ENCODE measurements at regions not wholly inside any gene's neighbourhood (a gene's known extent, or its start where the extent isn't known, plus 50 kb on each side); places are given as distances from the start of the nearest gene placed in this dataset.
"Not testable (repeated sequence)": the region's sequence is repeated elsewhere in the genome, so short reads cannot be mapped to it uniquely, and the experiment has no call there.

DNA sequence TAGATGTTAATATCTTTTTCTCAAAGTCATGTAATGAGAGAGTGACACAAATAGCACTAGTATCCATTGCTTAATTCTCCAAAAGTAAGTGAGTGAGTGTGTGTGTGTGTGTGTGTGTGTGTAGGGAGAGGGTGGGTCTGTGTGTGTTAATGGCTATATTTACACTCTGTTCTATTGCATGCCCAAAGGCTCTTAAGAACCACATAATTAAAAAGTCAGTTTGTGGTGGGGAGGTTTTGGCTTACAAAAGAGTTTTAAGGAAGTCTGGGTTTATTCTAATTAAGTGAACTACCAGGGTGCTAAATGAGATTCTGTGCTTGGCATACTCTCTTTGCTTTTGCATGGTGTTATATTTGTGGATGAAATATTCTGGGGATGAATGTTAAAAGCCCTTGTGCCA is 1897.6 kb upstream of the FLRT2 start:
- DNase-seq: no peak

DNA sequence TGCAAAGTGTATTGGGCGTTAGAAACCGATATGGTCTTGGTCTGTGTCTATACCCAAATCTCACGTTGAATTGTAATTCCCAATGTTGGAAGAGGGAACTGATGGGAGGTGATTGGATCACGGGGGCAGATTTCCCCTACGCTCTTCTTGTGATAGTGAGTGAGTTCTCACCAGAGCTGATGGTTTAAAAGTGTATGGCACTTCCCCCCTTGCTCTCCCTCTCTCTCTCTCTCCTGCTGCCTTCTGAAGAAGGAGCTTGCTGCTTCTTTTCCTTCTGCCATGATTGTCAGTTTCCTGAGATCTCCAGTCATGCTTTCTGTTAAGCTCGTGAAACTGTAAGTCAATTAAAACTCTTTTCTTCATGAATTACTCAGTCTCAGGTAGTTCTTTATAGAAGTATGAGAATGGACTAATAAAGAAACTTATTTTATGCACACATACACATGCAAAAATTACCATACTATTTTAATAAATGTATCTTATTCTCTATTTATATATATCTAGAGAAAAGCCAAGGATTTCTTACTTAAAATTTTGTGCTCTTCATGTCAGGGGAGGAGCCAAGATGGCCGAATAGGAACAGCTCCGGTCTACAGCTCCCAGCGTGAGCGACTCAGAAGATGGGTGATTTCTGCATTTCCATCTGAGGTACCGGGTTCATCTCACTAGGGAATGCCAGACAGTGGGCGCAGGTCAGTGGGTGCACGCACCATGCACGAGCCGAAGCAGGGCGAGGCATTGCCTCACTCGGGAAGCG is 1891.0 kb upstream of the FLRT2 start:
- no peak for DNase-seq

DNA sequence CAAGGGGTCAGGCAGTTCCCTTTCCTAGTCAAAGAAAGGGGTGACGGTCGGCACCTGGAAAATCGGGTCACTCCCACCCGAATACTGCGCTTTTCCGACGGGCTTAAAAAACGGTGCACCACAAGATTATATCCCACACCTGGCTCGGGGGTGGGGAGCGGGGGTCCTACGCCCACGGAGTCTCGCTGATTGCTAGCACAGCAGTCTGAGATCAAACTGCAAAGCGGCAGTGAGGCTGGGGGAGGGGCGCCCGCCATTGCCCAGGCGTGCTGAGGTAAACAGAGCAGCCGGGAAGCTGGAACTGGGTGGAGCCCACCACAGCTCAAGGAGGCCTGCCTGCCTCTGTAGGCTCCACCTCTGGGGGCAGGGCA is 1890.5 kb upstream of the FLRT2 start:
- DNase-seq: not testable (repeated sequence)

DNA sequence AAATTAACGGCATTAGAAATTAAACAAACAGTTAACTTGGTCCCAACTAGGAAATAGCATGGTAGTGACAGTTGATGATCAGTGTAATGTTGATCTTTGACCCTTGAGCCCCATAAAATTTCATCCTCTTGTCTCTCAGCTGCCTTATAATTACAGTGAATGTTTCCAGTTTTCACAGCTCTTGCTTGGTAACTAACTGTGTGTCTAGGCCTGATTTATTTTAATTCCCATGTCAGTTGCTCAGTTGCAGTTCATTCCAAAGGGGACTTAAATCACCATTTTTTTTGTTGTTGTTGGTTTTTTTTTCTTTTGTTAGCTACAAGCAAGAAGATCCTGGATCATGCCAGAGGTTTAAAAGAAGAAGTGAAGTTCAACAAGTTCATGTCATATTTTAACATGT is 1883.7 kb upstream of the FLRT2 start:
- DNase-seq: no peak

DNA sequence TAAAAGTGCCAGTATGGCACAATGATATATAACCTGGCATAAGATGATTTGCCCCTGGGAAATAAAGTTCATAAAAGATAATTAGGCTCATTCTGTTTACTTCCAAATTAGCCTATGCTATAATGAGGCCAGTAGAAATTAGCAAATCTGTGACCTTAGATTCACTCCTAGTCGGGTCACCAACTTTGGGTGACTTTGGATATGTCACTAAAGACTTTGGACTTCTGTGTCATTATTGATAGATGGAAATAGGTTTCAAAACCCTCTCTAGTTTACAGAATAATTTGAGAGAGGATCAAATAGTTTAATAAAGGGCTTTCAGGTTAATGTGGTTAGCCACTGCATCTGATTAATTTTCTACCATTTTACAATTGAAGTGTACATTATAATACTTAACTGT is 1869.3 kb upstream of the FLRT2 start:
- DNase-seq: no peak

DNA sequence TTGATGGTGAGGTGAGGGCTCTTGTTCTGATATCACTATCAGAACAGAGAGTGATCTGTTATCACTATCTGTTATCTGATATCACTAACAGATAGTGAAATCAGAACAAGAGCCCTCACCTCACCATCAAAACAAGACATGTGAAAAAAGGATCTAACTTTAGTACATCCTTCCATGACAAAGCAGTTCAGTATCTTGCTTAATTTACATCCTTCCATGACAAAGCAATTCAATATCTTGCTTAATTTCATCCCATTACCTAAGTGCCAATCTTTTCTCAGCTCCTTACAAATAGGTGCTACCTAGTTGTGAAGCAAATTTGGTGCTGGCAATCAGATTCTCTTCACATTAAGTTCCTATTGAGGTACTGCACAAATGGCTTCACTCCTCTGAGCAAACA is 1865.6 kb upstream of the FLRT2 start:
- DNase-seq: no peak

DNA sequence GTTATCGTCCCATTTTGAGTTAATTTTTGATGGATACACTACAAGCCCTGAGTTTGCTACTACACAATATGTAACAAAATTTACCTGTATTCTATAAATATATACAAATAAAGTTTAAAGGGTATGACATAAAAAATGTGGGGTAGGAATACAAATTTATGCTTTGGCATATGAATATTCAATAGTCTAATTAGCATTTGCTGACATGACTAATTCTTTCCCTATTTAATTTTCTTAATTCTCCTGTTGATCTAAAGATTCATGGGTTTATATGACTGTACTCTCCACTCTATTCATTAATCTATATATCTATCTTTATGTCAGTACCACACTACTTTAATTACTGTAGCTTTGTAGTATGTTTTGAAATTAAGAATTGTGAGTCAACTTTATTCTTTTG is 1840.7 kb upstream of the FLRT2 start:
- DNase-seq: no peak

DNA sequence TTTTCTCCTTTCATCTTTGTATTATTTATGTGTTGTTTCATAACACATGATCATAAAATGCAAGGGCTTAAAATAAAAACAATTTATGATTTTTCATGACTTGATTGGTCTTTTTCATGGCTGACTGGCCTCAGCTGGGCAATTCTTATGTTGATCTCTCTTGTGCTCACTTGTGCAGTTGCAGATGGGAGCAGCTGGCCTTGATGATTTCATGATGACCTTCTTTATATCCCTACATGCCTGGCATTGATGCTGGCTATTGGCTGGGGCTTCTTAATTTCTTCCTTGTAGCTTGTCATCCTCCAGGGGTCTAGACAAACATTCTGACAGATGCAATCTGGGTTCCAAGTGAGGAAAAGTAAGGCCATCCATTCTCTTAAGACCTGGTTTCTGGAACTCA is 1832.8 kb upstream of the FLRT2 start:
- no peak for DNase-seq

DNA sequence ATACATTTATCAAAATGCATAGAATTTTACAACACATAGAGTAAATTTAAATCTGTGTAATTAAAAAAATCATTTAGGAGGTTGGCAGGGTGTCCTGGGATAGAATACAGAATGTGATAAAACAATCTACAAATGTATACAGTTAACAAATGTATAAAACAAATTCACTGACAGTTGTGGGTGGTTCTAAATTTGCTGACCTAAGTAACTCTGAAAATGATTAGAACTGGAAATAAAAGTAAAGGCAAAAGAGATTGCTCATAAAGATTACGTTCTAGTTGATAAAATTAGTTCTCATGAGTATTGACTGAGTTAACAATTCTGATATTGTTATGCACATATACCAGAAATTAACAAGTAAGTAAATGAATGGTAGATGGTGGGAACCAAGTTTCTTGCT is 1827.3 kb upstream of the FLRT2 start:
- no peak for DNase-seq

DNA sequence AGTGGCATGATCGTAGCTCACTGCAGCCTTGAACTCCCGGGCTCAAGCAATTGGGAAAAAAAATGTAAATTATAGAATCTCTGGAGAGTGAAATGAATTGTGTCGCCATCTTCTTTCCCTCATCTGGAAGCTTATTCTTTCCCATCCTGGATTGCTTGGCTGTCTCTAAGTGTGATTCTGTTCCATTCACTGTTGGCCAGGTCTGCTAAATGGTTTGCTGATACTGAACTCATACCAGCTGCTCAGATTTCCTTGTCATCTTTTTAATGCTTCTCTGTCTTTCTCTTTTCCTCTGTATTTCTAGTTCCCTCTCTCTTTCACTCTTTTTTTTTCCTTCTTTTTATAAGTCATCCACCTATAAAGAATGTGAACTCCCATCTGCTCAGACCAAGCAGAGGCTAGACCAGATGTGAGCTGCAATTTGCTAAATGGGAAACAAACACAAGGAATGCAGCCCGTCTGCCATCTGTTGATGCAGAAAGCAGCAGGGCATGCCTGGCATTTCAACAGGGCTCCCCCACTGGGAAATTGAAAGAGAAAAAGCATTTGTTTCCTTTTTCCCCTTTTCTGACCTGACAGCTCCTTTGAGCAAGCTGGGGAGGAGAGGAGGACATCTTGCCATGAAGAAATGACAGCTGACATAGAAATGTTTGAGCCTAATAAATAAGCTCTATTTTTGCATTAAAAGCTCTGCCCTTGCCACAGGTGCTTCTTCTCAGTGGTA is 1823.6 kb upstream of the FLRT2 start:
- no peak for DNase-seq

DNA sequence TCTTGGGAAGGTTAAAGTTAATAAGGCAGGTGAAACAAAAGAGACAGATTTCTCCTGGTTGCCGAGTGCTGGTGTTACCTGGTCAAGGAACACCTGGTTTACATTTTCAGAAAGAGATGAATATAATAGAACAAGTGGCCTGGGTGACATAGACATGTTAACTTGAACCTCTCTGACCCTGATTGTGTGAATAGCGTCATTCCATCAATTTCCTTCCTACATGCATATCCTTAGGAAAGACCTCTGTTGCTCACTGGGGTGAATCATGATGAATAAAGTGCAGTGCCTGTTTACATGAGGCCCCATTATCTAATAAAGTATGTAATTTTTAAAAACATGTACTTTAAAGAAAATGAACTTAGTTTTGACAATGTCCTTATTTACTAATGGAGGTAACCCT is 1822.9 kb upstream of the FLRT2 start:
- no peak for DNase-seq

DNA sequence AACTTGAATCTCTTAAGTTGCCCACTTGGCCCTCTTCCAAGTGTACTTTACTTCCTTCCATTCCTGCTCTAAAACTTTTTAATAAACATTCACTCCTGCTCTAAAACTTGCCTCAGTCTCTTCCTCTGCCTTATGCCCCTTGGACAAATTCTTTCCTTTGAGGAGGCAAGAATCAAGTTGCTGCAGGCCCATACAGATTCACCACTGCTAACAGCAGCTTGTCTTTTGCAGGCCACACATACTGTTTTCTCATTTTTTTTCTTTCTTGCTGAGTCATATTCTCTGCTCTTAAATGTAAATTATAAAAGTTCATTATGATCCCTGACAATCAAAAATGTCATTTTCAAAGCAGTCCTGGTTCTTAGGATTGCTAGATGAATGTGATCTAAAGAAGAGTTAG is 1820.8 kb upstream of the FLRT2 start:
- no peak for DNase-seq

DNA sequence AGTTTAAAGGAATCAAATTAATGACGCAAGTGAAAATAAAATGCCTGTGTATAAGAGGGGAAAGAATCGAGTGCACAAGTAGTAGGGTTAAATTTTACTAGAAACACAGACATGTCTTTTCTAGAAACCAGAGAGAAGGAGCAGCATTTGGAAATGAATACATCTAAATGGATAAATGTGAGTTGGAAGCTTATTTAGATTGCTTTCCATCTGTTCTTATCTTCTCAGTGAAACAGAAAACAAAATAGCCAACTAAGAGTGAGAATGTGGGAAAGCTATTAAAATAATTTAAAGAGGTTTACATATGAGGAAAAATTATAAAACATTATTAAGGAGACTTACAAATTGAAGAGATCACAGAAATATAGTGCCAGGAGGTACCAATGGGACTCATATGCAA is 1818.9 kb upstream of the FLRT2 start:
- no peak for DNase-seq

DNA sequence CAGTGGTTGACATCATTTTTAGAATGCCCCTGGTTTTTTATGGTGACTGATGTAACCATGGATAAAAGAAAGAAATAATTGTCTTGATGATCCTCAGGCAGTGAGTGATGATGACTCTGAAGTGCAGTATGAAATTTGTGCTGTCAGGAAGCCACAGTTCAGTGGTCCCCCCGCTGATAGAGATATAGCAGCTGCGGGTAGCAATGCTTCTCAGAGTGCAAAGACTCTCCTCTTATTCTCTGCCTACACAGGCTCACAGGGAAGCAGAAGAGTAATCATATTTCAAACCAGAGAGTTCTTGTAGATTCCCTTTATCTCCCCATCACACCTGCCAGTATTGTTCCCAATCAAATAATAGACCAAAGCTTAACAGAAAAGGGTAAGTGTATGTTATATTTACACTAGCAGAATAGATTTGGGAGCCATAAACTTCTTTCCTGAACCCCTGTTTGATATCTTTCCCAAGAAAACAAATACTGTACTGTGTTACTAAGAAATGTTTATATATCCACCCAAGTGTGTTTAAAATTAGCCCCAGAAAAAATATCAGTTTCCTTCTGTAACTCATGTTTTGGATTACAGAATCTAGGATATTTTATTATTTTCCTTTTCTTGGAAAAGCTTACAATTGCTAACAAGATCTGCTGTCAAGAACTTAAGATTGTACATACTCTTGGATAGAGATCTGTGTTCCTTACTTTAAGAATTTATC is 1817.4 kb upstream of the FLRT2 start:
- DNase-seq: no peak

DNA sequence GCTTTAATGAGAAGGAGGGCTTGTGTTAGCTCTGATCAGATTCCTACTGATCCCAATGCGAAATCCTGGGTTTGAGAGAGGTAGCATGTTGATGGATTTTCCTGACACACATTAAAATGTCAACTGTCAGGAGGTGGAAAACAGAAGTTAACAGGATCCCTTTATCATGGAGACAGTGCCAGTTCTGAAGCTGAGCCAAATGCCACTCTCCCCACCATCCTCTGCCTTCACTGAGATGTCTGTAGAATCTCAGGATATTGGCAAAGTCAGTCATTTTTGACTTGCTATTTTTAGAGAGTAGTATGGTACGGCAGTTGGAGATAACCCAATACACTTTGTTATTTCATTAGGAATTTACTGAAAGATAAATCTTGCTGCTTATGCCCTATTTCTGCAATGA is 1816.2 kb upstream of the FLRT2 start:
- no peak for DNase-seq

DNA sequence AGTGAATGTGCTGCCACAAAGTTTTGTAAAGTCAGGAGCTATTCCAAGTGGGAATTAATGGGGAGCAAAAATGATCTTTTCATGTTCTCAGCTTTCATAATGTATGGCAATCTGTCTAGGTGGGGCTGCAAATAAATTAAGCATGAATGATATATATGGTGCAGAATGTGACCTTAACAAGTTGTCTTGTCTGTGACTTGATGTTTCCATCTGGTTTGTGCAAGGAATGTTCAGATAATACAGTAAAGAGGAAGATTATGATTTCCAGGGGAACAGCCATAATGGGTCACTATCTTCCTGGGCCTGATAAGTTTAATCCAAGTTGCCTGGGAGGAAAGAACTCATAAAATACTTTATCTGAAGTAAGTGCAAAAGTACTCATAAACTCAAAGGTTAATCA is 1815.8 kb upstream of the FLRT2 start:
- DNase-seq: no peak

DNA sequence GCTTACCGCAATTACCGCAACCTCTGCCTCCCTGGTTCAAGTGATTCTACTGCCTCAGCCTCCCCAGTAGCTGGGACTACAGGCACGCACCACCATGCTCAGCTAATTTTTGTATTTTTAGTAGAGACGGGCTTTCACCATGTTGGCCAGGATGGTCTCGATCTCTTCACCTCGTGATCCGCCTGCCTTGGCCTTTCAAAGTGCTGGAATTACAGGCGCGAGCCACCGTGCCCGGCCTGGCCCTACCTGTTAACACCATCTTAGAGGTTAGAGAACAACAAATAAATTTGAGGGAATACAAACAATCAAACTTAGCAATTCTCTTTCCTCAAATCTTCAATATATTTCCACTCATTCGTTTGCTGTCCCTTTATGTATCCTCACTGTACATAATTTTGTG is 1810.5 kb upstream of the FLRT2 start:
- not testable (repeated sequence) for DNase-seq

DNA sequence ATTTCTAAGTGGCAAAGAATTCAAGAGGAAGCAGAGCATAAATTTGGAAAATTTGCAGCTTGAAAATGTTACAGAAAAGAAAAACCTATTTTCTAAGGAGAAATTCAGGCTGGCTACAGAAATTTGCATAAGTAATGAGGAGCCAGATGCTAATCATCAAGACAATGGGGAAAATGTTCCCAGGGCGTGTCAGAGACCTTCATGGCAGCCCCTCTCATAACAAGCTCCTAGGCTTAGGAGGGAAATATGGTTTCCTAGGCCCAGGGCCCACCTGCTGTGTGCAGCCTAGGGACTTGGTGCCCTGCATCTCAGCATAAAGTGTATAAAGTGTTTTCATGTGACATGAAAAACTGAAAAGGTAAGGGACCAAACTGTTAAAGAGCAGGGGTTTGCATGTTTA is 1796.3 kb upstream of the FLRT2 start:
- DNase-seq: no peak

DNA sequence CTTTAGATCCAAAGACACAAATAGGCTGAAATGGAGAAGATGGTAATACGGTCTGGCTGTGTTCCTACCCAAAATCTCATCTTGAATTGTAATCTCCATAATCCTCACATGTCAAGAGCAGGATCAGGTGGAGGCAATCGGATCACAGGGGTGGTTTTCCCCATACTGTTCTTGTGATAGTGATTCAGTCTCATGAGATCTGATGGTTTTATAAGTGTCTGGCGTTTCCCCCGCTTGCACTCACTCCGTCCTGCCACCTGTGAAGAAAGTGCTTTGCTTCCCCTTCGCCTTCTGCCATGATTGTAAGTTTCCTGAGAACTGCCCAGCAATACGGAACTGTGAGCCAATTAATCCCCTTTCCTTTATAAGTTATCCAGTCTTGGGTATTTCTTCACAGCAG is 1795.5 kb upstream of the FLRT2 start:
- DNase-seq: no peak

DNA sequence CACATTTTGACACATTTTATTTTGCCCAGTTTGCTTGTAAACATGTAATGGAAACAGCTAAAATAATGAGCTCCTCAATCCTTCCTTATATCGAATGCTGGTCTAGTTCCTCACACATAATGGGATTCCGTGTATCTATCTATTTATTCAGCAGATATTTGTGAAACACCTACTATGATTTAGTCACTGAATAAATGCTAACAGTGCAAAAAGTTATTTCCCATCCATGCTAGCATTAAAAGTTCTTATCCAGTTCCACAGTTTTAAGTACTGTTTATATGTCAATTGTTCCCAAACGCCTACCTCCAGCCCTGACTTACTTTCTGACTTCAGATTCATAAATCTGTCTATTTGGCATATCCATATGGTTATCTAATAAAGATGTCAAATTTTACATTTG is 1788.7 kb upstream of the FLRT2 start:
- no peak for DNase-seq

DNA sequence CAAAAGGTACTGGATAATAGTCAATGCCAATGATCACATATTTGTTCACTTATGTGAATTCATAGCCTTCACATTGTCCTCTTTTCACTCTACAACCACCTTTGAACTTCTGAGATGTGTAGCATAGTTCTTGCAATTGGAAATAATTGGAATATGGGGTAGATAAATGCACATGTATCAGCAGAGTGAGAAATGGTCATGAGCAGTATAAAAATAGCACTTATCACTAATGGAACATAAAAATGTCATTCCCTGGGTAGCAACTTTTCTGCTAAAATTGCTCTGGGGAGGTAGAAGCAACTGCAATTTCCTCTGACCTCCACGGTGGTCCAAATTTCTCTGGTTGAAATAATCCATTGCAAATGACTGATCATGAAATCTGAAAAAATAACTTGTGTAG is 1785.7 kb upstream of the FLRT2 start:
- DNase-seq: no peak

DNA sequence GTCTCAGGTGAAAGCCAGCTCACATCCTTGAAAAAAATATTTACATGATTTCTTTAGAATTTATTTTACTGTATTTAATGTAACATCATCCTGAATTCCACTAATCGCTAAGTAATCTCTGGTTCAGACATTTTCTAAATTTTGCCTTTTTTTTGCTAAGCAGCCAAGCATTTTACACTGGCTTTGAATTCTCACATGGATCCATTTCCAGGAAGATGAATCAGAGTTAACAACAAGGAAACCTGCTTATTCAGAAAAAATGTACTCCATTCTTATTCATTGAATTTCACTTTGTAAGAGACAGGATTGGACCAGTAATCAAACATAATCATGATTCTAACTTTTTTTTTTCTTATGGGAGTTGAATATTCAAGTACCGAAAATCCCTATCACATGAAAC is 1785.1 kb upstream of the FLRT2 start:
- no peak for DNase-seq

DNA sequence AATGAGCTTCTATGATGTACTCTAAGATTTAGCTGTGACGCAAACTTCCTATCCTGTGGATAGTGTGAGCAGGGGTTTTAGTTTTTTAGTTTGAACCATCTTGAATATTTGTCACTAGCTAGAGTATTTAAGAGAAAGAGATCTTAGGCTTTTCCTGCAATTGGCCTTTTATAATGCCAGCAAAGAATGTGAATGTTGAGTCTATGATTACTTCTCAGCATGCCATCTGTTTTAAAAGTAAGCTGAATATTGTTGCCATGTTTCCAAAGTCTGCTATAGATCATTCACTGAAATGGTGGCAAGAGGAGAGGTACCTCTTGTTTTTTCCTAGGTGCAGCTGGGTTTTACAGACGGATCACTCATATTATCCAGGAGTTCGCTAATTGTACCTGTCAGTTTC is 1783.6 kb upstream of the FLRT2 start:
- no peak for DNase-seq

DNA sequence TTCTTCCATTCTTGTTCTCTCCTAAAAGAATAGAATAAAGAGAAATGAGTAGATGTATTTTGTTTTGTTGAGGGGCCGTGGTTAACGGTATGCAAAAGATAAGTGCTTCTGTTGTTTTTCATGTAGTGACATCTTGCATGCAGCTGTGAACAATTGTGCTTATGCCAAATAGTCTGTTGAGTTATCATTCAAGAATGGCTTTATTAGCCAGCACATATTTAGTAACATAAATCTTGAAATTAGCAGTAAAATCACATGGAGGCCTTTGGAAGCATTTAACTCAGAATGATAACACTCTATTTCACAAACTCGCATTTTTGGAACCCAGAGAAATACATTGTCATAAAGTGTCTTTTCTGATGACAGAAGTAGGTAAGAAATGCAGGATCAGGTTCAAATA is 1772.0 kb upstream of the FLRT2 start:
- DNase-seq: no peak

Data from suppressor macrophage (primary cell).